ENCODE measurements at regions not wholly inside any gene's neighbourhood (a gene's known extent, or its start where the extent isn't known, plus 50 kb on each side); places are given as distances from the start of the nearest gene placed in this dataset.

DNA sequence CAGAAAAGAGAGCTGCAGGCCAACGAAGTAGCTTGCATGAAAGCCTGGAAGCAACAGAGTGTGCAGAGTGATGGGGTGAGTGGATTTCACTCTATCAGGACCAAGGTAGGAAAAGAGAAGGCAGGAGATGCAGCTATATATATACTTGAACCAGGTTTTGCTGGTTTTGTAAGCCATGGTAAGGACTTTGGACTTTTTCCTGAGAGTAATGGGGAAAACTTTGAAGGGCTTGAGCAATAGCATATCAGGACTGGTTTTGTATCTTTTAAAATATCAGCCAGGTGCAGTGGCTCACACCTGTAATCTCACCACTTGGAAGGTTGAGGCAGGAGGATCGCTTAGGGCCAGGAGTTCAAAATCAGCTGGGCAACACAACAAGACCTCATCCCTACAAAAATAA lies 120.6 kb upstream of the NRP1 start:
- TF ChIP-seq, protein P1, sequence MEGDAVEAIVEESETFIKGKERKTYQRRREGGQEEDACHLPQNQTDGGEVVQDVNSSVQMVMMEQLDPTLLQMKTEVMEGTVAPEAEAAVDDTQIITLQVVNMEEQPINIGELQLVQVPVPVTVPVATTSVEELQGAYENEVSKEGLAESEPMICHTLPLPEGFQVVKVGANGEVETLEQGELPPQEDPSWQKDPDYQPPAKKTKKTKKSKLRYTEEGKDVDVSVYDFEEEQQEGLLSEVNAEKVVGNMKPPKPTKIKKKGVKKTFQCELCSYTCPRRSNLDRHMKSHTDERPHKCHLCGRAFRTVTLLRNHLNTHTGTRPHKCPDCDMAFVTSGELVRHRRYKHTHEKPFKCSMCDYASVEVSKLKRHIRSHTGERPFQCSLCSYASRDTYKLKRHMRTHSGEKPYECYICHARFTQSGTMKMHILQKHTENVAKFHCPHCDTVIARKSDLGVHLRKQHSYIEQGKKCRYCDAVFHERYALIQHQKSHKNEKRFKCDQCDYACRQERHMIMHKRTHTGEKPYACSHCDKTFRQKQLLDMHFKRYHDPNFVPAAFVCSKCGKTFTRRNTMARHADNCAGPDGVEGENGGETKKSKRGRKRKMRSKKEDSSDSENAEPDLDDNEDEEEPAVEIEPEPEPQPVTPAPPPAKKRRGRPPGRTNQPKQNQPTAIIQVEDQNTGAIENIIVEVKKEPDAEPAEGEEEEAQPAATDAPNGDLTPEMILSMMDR (conservative IDR thresholded peaks at IDR 0.05; ENCODE audit: low read length), result no peak
- no peak for TF ChIP-seq EZH2phosphoT487 (IDR thresholded peaks at IDR 0.05; ENCODE audit: borderline replicate concordance)
